HG03095 (cell line): ENCODE measurements at regions not wholly inside any gene's neighbourhood (a gene's known extent, or its start where the extent isn't known, plus 50 kb on each side); places are given as distances from the start of the nearest gene placed in this dataset.

Experiments used
- ATAC-seq: cut with Tn5 transposase; IDR thresholded peaks from one replicate; pipeline ENCODE4 v1.9.1; 2021; ENCODE audit warnings: moderate library complexity; ENCODE audit not compliant: unreplicated experiment

DNA sequence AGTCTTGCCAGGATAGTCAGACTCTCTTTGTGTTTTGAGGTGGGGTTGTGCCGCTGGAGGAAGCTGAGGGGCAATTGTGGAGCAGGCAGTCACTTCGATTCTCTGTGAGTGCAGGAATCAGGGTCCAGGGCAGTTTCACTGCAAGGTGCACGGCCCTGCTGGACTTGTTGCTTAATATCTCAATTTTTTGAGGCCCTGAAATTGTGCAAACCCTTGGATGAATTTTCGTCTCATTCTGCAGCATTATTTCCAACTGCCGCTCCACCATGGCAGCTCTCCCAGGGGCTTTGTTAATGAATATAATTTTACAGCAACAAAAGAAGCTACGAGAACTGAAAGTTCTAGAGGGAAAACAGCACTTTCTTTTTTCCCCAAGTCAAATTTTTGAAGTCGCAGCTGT lies 531.9 kb downstream of the QKI start:
- ATAC-seq: no peak

DNA sequence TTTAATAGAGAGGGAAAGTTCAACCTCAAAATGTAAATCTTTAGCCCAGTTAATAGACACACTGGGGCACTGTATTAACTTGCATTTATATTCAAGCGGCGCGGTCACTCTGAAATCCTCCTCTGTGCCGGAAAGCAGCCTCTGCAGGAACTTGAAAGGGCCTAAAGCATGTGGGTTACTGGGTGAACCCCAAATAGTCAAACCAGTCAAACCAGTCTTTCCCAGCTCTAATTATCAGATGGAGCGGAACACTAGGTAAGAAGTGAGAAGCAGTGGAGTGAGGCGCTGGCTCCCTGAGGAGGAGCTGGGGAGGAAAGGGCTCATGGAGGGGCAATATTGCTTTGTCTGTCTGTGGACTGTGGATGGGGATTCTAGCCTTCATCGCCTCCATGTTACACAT lies 531.3 kb downstream of the QKI start:
- ATAC-seq: no peak

DNA sequence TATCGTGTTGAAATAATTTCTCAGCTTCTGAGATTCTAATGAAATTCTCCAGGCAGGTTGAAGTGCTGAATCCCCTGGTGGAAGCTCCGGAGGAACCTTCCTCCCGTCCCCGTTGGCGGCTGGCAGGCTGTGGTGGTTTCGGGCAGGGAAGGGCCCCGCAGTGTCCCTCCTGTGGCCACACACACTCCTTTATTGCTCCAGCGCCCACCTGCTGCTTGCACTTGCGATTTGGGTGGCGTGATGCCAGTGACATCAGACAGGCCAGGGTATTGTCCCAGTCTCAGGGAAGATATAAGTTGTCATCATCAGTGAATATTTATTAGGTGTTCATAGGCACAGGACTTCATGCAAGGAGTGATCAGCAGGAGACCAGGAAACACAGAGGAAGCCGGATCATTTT lies 530.4 kb downstream of the QKI start:
- ATAC-seq: no peak

DNA sequence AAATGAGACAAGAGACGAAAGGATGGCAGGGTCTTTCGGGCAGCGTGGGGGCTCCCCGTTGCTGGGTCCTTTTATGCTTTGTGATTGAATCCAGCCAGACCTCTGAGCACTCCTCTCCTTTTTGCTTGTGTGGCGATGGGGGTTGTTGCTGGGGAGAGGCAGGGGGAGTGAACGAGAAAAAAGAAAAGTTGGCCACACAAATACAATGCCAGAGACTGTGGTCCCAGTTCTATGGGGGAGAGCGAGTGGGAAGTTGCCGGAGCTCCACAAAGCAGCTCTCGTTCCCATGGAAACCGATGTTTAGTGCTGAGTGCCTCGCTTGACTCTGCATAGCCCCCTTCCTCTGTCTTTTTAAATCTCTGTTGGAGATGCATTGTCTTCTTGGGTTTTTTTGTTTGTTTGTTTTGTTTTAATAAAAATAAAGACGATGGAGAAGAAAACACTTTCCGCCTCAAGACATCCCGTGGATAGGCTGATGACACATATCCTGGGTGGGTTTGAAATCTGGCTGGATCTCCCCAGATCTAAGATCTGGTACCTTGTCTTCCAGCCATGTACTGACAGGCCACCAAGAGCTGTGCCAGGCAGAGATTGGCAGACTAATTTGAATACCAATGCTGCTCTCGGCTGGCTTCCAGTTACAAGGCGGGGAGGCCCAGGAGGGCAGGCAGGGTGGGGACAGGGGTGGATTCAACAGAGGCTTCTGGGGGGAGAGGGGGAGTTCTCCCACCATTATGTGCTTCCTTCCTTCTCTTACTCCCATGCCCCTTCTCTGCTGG lies 529.3 kb downstream of the QKI start:
- ATAC-seq: no peak

DNA sequence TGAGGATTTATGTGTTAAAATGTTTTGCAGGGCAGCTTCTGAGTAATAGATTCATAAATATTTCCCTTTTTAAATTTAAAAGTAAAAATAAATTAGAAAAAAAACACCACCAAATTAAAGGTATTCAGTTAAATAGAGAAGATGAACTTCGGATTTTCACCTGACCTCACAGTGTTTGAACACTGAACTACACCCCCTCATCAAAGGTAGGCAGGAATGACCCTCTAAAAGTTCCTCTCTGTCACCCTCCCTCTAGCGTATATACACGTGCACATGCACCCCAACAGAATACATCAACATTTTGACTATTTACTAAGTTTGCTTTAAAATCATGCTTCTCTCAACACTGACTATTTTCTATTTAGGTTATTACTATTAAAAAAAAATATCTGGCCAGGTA lies 528.3 kb downstream of the QKI start:
- no peak for ATAC-seq

DNA sequence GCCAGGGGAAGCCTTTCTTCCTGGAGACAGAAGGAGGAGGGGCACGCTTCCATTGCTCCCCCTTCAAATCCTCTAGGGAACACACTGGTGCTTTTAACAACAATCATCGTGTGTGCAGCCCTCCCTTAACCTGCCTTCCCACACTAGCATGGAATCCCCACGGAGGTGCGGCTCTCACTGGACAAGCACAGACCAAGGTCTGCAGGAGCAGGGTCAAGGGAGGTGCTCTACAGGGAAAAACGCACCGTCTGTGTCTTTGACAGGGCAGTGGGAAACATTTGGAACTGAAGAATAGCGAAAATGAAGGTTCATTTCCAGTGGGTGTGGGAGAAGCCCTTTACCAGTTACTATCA lies 527.1 kb downstream of the QKI start:
- ATAC-seq: no peak

DNA sequence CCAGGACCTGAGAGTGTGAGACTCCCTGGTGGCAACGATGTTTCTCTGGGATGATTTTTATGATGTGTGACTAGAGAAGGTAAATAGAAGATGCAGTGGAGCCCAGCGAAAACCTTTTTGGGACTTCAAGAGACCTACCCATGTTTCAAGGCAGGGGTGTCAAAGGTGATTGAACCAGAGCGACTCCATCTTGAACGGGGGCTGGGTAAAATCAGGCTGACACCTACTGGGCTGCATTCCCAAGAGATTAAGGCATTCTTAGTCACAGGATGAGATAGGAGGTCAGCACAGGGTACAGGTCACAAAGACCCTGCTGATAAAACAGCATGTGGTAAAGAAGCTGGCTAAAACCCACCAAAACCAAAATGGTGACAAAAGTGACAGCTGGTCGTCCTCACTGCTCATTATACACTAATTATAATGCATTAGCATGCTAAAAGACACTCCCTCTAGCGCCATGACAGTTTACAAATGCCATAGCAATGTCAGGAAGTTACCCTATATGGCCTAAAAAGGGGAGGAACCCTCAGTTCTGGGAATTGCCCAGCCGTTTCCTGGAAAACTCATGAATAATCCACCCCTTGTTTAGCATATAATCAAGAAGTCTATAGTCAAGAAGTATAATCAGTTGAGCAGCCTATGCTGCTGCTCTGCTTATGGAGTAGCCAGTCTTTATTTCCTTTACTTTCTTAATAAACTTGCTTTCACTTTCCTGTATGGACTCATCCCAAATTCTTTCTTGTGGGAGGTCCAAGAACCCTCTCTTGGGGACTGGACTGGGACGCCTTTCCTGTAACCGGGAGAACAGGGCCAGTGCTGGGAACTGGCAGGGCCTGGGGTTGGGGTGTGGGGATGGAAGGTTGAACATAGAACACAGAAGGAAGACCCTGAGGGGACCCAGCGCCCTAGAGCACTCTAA lies 526.4 kb downstream of the QKI start:
- no peak for ATAC-seq

DNA sequence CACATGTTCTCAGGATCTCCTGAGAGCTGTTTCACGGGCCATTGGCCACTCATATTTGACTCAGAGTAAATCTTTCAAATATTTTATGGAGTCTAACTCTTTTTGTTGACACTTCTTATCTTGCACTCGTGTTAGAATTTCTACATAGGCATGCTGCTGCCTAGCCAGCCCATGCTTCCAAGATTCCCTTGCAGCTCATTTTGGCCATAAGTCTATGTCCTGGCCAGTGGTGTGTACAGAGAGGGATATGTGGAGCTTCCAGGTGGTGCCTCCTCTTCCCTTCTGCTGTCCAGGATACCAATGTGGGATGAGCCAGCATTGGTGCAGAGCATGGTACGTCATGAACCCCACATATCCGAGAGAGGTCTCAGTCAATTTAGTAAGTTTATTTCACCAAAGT lies 522.6 kb downstream of the QKI start:
- ATAC-seq: no peak

DNA sequence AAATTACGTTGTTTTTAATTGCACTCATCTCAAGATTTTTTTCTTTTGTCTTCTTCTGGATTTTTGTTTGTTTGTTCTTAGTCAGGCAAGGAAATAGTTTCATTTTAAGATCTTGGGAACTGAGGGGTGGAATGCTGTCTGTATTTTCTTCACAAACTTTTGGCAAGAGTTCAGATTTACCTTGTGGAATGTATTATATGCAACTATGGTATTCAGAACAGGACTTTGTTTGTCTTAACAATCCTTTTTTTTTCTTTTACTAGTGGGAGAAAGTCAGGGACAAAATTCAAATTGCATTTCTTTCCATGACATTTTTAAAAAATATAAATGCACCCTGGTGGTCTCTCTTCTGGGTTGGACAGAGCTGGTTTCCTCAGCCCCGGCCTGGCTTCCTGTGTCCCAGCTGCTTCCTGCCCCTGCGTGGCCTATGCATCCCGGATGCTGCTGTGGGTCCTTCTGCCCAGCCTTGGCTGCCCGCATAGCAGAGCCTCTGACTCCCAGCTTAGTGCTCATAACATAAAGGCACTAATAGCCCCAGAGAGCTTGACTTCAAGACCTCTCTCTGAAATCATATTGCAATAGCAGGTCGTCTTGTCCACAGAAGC lies 520.7 kb downstream of the QKI start:
- no peak for ATAC-seq

DNA sequence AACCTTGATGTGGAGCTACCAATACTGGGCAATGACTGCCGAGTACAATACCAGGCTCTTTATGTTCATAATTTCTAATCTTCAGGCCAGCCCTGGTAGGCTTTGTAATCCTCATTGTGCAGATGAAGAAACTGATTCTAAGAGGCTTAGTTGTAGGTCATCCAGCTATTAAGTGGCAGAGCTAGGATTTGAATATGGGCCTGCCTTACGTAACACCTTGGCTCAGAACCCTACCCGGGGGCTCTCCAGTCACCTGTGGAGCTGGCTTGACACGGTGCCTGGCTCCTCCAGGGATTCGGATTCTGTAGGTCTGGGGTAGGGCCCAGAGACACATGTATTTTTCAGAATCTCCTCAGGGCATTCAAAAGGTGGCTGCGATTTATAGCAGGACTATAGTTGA lies 515.5 kb downstream of the QKI start:
- no peak for ATAC-seq

DNA sequence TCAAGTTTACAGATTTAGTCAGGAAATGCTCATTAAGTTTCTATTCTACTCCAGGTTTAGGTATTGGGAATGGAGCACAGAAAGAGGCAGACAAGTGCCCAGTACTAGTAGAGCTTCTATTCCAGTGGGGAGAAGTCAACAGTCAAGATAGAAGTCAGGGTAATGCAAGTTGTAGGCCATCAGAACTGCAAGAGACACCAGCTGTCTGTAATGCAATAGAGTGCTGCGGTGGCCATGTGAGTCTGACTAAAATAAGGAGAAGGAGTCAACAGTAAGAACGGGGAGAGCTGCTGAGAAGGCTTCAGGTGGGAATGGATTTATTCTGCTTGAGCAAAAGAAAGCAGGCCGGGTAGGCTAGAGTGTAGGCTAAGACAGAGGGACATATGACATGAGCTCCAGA lies 515.0 kb downstream of the QKI start:
- ATAC-seq: no peak

DNA sequence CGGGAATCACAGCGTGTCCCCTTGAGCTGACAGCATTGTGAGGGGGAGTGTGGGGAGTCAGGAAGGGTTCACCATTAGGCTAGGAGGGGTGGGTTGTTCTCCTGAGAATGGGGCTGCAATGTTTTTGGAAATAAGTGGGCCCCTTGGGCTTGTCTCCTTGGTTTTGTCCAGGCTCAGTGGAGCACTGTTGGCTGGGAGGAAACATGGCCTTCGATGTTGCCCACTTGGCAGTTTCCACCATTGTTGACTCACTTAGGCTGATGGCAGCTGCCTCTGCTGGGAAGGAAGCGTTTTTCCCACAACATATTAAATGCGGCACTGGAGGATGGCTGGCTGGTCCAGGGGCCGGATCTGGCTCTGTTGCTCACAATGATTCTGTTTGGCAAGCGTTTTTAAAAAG lies 512.1 kb downstream of the QKI start:
- ATAC-seq: no peak

DNA sequence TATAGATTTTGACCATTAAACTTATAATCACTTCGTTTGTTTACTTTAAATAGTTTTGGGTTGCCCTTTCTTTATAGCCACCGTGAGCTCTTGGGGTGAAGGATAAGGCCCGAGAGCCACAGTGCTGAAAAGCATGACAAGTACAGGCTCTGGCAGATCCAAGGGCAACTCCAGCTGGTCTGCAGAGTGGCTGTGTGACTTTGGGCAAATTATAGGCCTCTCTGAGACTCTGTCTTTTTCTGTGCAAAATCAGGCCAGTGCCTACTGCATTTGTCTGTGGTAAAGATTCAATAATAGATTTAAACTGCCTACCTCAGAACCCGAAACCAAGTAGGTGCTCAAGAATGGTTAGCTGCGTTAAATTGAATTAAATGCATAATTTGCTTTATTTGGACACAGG lies 511.3 kb downstream of the QKI start:
- ATAC-seq: no peak

DNA sequence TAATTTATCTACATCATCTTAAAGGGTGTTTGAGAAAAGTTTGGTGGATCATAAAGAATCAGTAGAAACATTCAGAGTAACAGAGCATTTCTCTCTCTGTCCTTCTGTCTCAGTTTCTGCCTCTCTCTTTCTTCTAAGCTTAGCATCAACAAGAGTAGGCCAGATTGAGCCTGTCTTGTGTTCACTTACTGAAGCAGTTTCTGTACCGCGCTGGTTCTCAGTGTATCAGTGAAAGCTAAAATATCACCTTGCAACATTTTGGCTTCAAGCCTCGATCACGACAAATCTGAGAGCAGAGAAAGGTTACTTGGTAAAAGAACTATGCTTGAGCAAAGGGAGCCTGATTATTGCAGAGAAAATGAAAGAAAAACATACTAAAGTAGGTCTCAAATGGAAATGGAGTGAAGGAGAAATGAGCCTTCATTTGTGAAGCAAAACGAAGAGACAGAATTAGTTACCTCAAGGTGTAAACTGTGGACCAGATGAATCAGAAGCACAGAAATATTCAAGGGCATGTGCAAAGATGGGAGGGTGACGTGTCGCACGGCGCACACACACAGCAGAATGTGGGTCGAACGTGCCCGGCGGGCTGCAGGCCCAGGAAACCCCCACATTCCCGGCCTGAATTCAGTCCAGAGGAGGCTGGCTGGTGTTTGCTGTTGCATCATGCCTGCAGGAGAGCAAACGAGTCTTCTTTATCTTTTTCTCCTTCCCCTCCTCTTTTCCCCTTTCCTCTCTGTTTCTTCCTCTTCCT lies 509.3 kb downstream of the QKI start:
- no peak for ATAC-seq

DNA sequence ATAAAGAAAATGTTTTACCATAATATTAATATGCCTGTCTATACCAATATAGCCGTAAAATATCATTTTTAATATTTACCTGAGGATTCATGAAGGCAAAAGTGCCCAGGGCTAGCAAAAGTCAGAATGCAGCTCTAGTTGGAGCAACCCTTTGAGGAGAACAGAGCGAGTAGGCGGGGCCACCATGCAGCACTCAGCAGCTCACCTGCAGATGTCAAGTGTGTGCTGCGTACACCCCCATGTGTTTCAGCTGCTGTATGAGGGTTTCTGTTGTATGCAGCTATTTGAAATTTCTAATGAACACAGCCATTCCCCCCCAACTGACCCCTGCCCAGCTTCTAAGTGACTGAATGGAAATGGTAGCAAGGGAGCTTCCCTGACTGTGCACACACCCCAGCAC lies 508.0 kb downstream of the QKI start:
- ATAC-seq: no peak

DNA sequence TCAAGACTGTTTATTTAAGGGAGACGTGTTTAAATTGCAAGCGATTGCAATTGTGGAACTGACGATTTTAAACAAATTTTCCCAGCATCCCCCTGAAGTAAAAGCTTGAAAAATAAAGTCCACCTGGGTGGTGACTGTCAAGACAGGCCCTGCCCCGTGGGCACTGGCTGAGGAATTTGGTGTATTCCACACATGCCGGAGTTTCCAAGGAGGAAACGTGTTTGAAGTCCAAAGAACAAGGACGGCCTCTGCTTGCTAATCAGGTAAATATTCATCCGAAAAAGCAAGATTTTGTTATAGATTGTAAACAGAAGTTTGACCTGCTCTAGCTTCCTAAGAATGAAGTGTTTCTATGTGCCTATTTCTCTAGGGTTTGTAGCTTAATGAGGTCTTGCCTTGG lies 505.1 kb downstream of the QKI start:
- no peak for ATAC-seq

DNA sequence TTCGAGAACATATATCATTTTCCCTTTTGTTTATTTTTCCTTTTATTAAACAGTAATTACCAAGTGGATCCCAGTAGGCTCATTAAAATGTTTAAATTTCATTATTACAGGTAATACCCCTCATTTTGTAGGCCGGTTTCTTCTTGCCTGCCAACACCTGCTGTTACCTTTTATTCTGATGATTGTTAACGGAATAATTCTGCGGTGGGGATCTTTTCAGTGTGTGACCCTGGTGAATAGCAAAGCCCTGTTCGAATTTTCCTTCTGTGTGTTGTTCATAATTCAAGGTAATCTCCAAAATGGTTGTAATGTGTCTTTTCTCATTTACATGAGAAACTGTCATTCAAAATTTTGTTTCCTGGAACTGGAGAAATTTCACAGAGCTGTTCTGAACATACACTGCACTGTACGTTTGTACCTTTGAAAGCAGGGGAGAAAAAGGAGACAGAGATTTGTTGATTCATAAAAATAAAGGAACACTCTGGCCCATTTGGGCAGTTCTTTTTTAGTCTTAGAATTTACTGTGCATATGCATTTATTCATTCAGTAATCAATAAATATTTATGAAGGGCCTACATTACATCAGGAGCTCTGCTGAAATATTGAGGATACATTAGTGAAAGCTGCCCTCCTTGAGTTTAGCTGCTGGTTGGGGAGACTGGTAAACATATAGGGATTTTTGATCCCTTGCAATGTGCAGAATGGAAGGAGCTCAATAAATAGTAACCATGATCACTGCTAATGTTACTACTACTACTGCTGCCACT lies 502.0 kb downstream of the QKI start:
- no peak for ATAC-seq

DNA sequence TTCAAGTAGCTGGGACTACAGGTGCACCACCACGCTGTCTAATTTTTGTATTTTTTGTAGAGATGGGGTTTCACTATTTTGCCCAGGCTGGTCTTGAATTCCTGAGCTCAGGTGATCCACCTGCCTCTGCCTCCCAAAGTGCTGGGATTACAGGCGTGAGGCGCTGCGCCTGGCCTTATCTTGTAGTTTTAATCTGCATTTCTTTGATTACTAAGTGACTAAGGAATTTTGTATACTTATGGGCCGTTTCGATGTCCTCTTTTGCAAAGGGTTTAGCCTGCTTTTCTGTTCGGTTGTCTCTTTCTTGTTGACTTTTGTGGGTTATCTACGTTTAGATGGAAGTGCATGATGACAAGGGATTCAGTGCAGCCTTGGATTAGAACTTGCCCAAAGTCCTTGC lies 500.6 kb downstream of the QKI start:
- ATAC-seq: no peak

DNA sequence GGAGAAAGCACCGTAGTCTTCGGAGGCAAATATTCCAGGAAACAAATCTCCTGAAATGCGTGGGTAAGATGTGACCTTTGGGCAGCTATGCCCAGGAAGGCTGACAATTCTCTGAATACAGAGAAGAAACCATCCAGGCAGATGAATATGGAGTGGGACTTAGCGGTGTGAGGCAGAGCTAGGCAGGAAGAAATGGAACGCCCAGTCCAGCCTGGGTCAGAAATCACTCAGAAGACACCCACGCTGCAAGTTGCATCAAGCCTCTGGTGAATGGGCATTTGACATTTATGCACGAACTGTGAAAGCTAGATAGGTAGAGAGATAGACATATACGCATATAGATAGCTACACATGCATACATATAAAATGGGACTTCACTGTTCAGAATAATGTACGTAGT lies 498.5 kb downstream of the QKI start:
- no peak for ATAC-seq

DNA sequence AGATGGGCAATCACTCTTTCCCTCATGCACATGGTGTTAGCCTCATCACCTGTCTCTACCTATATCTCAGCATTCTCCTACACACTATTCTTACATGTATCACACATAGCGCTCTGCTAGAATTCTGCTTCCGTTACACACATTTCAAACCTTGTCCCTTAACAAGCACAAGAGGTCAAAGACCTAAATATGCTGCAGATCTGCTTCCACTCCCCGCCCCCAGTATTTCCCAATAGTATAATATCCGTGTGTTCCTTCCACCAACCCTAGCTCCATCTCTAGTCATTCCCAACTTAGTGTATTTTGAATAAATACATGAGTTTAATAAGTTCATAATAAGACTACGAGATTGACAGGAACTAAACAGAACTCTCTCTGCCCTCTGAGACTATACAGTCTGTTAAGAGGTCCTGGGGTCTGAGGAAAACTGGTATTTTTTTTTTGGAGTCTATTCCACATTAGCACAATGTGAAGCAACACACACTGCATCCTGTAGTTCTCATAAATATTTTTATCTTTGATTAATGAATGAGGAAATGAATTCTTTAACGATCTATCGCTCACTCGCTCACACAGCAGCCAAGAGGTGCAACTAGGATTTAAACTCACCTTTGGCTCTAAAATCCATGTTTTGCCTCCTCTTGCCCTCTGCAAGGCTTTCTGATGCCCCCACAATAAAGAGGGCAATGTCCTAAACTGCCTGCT lies 491.6 kb downstream of the QKI start:
- no peak for ATAC-seq
